Stimulated activated naive B cell treated with anti-CD40 and anti-IgM and Interleukin-4, amounts not matched to agents 10 μg/mL and 1 μg/mL and 100 μg/mL, for 72 hours (primary cell): ENCODE measurements at regions not wholly inside any gene's neighbourhood (a gene's known extent, or its start where the extent isn't known, plus 50 kb on each side); places are given as distances from the start of the nearest gene placed in this dataset.

Experiments
- ATAC-seq, 2 donors: fragments of 150-1000 bp; cut with Tn5 transposase; replicated peaks; 2 replicates each; pipeline ENCODE4 v1.10.0; 2021; ENCODE audit warnings: moderate library complexity in 1 of 2
- DNase-seq: peaks from one replicate; pipeline ENCODE4 v3.0.0; 2021
- H3K27ac Mint-ChIP-seq: one replicate; pipeline ENCODE4 v1.8.0; 2022; ENCODE audit warnings: mild to moderate bottlenecking, mixed read lengths
- H3K27me3 Mint-ChIP-seq, 2 donors: one replicate each; pipeline ENCODE4 v1.8.0; 2022; ENCODE audit warnings: mixed read lengths in 2 of 2
- H3K36me3 Mint-ChIP-seq, 2 donors: one replicate each; pipeline ENCODE4 v1.8.0; 2022; ENCODE audit warnings: mixed read lengths in 2 of 2, mild to moderate bottlenecking in 1 of 2
- H3K4me1 Mint-ChIP-seq, 2 donors: one replicate each; pipeline ENCODE4 v1.8.0; 2022; ENCODE audit warnings: mixed read lengths in 2 of 2, mild to moderate bottlenecking in 1 of 2
- H3K4me3 Mint-ChIP-seq, 2 donors: one replicate each; pipeline ENCODE4 v1.8.0; 2022; ENCODE audit warnings: mild to moderate bottlenecking in 2 of 2, mixed read lengths in 2 of 2, moderate library complexity in 1 of 2
- H3K9me3 Mint-ChIP-seq, 2 donors: one replicate each; pipeline ENCODE4 v1.8.0; 2022; ENCODE audit warnings: mixed read lengths in 2 of 2, mild to moderate bottlenecking in 1 of 2

GRCh38 chr3:74564560-74564959 is 49.9 kb downstream of the CNTN3 start:
- Mint-ChIP-seq H3K4me3 (no peak overlapping the region), H3K27ac (no peak overlapping the region), H3K9me3 (peaks cover 16 to 22% of the 10 kb centered on the region in 2 donors), H3K4me1 (no peaks in the 10 kb centered on the region), H3K36me3 (no peaks in the 10 kb centered on the region), H3K27me3 (no peaks in the 10 kb centered on the region)
- ATAC-seq = no peak
- DNase-seq = no peak

GRCh38 chr3:74562558-74563269 is 51.7 kb downstream of the CNTN3 start:
- no peak for ATAC-seq
- H3K27me3 Mint-ChIP-seq = no peaks in the 10 kb centered on the region
- peaks cover 16 to 24% of the 10 kb centered on the region in 2 donors for H3K9me3 Mint-ChIP-seq

GRCh38 chr3:74561881-74562280 is 52.6 kb downstream of the CNTN3 start:
- H3K4me1 Mint-ChIP-seq = no peaks in the 10 kb centered on the region
- DNase-seq (no peak), ATAC-seq (no peak)
- no peak overlapping the region for H3K4me3 Mint-ChIP-seq
- no peak overlapping the region for H3K27ac Mint-ChIP-seq
- no peaks in the 10 kb centered on the region for H3K36me3 Mint-ChIP-seq
- H3K27me3 Mint-ChIP-seq = no peaks in the 10 kb centered on the region
- H3K9me3 Mint-ChIP-seq = peaks cover 16 to 22% of the 10 kb centered on the region in 2 donors

More at GRCh38 chr3:74562558-74563269, 51.7 kb downstream of the CNTN3 start:
- no peaks in the 10 kb centered on the region for H3K4me1 Mint-ChIP-seq
- H3K27ac Mint-ChIP-seq = no peak overlapping the region
- no peak overlapping the region for H3K4me3 Mint-ChIP-seq
- DNase-seq = no peak
- no peaks in the 10 kb centered on the region for H3K36me3 Mint-ChIP-seq

- H3K9me3 Mint-ChIP-seq = peaks cover 15 to 20% of the 10 kb centered on the region in 2 donors
- no peaks in the 10 kb centered on the region for H3K4me1 Mint-ChIP-seq
- H3K36me3 Mint-ChIP-seq = no peaks in the 10 kb centered on the region
- no peak for ATAC-seq
- no peaks in the 10 kb centered on the region for H3K27me3 Mint-ChIP-seq
- H3K4me3 Mint-ChIP-seq = no peak overlapping the region
- H3K27ac Mint-ChIP-seq = no peak overlapping the region
- DNase-seq = no peak
Measured at GRCh38 chr3:74559261-74559660, 55.2 kb downstream of the CNTN3 start.

GRCh38 chr3:74550686-74551085 is 63.8 kb downstream of the CNTN3 start:
- Mint-ChIP-seq H3K27me3 (no peaks in the 10 kb centered on the region), H3K4me3 (no peak overlapping the region), H3K9me3 (peaks cover 16 to 17% of the 10 kb centered on the region in 2 donors), H3K27ac (no peak overlapping the region), H3K36me3 (no peaks in the 10 kb centered on the region), H3K4me1 (no peaks in the 10 kb centered on the region)
- ATAC-seq (no peak), DNase-seq (no peak)

- Mint-ChIP-seq H3K36me3 (no peaks in the 10 kb centered on the region), H3K27ac (no peak overlapping the region), H3K4me3 (no peak overlapping the region), H3K27me3 (no peaks in the 10 kb centered on the region), H3K9me3 (peaks cover 5 to 11% of the 10 kb centered on the region in 2 donors), H3K4me1 (no peaks in the 10 kb centered on the region)
- ATAC-seq = no peak
- DNase-seq = no peak
Measured at GRCh38 chr3:74546426-74546825, 68.0 kb downstream of the CNTN3 start.

- no peaks in the 10 kb centered on the region for H3K36me3 Mint-ChIP-seq
- DNase-seq (no peak), ATAC-seq (no peak)
- no peak overlapping the region for H3K4me3 Mint-ChIP-seq
- H3K9me3 Mint-ChIP-seq = peaks cover 0 to 9% of the 10 kb centered on the region in 2 donors
- no peaks in the 10 kb centered on the region for H3K4me1 Mint-ChIP-seq
- H3K27ac Mint-ChIP-seq = no peak overlapping the region
- no peaks in the 10 kb centered on the region for H3K27me3 Mint-ChIP-seq
Measured at GRCh38 chr3:74542441-74542840, 72.0 kb downstream of the CNTN3 start.

- Mint-ChIP-seq H3K36me3 (no peaks in the 10 kb centered on the region), H3K4me3 (no peak overlapping the region), H3K27ac (no peak overlapping the region), H3K9me3 (peaks cover 0 to 5% of the 10 kb centered on the region in 2 donors), H3K4me1 (no peaks in the 10 kb centered on the region), H3K27me3 (no peaks in the 10 kb centered on the region)
- DNase-seq (no peak), ATAC-seq (no peak)
Measured at GRCh38 chr3:74539876-74540275, 74.6 kb downstream of the CNTN3 start.

- H3K36me3 Mint-ChIP-seq = no peaks in the 10 kb centered on the region
- ATAC-seq = no peak
- no peak for DNase-seq
- H3K4me1 Mint-ChIP-seq = no peaks in the 10 kb centered on the region
- no peaks in the 10 kb centered on the region for H3K27me3 Mint-ChIP-seq
- H3K27ac Mint-ChIP-seq = no peak overlapping the region
- no peak overlapping the region for H3K4me3 Mint-ChIP-seq
- peaks cover 0 to 3% of the 10 kb centered on the region in 2 donors for H3K9me3 Mint-ChIP-seq
Measured at GRCh38 chr3:74538669-74539068, 75.8 kb downstream of the CNTN3 start.

- Mint-ChIP-seq H3K9me3 (peaks cover 0 to 3% of the 10 kb centered on the region in 2 donors), H3K27me3 (no peaks in the 10 kb centered on the region), H3K27ac (no peak overlapping the region), H3K4me1 (no peaks in the 10 kb centered on the region), H3K4me3 (no peak overlapping the region), H3K36me3 (no peaks in the 10 kb centered on the region)
- ATAC-seq (no peak), DNase-seq (no peak)
Measured at GRCh38 chr3:74537857-74538256, 76.6 kb downstream of the CNTN3 start.

GRCh38 chr3:74537164-74537563 is 77.3 kb downstream of the CNTN3 start:
- DNase-seq (no peak), ATAC-seq (no peak)
- no peak overlapping the region for H3K27ac Mint-ChIP-seq
- H3K4me1 Mint-ChIP-seq = no peaks in the 10 kb centered on the region
- H3K9me3 Mint-ChIP-seq = peaks cover 0 to 3% of the 10 kb centered on the region in 2 donors
- H3K36me3 Mint-ChIP-seq = no peaks in the 10 kb centered on the region
- no peak overlapping the region for H3K4me3 Mint-ChIP-seq
- no peaks in the 10 kb centered on the region for H3K27me3 Mint-ChIP-seq

GRCh38 chr3:74535281-74535680 is 79.2 kb downstream of the CNTN3 start:
- no peak for DNase-seq
- Mint-ChIP-seq H3K36me3 (no peaks in the 10 kb centered on the region), H3K9me3 (peaks cover 6 to 13% of the 10 kb centered on the region in 2 donors)

GRCh38 chr3:74534611-74535010 is 79.8 kb downstream of the CNTN3 start:
- Mint-ChIP-seq H3K36me3 (no peaks in the 10 kb centered on the region), H3K27ac (no peak overlapping the region), H3K4me3 (no peak overlapping the region), H3K9me3 (peaks cover 6 to 14% of the 10 kb centered on the region in 2 donors), H3K4me1 (no peaks in the 10 kb centered on the region), H3K27me3 (no peaks in the 10 kb centered on the region)
- ATAC-seq = no peak
- DNase-seq = no peak

More at GRCh38 chr3:74535281-74535680, 79.2 kb downstream of the CNTN3 start:
- Mint-ChIP-seq H3K27me3 (no peaks in the 10 kb centered on the region), H3K4me3 (no peak overlapping the region), H3K27ac (no peak overlapping the region), H3K4me1 (no peaks in the 10 kb centered on the region)
- no peak for ATAC-seq

GRCh38 chr3:74532446-74532845 is 82.0 kb downstream of the CNTN3 start:
- no peak for DNase-seq
- no peaks in the 10 kb centered on the region for H3K27me3 Mint-ChIP-seq
- no peaks in the 10 kb centered on the region for H3K36me3 Mint-ChIP-seq
- peaks cover 6 to 11% of the 10 kb centered on the region in 2 donors for H3K9me3 Mint-ChIP-seq
- H3K4me1 Mint-ChIP-seq = no peaks in the 10 kb centered on the region
- ATAC-seq = no peak
- H3K4me3 Mint-ChIP-seq = no peak overlapping the region
- no peak overlapping the region for H3K27ac Mint-ChIP-seq

GRCh38 chr3:74531491-74531890 is 83.0 kb downstream of the CNTN3 start:
- H3K4me3 Mint-ChIP-seq = no peak overlapping the region
- H3K27me3 Mint-ChIP-seq = no peaks in the 10 kb centered on the region
- H3K27ac Mint-ChIP-seq = no peak overlapping the region
- H3K36me3 Mint-ChIP-seq = no peaks in the 10 kb centered on the region
- ATAC-seq = no peak
- DNase-seq = no peak
- H3K9me3 Mint-ChIP-seq = peaks cover 6 to 11% of the 10 kb centered on the region in 2 donors
- no peaks in the 10 kb centered on the region for H3K4me1 Mint-ChIP-seq
